Activated CD8-positive, alpha-beta memory T cell treated with anti-CD3 and anti-CD28 coated beads for 36 hours (primary cell): ENCODE measurements at regions not wholly inside any gene's neighbourhood (a gene's known extent, or its start where the extent isn't known, plus 50 kb on each side); places are given as distances from the start of the nearest gene placed in this dataset.
"Not testable (repeated sequence)": the region's sequence is repeated elsewhere in the genome, so short reads cannot be mapped to it uniquely, and the experiment has no call there.

Experiments used
- CTCF ChIA-PET: fragments of 350-600 bp; sonication (Branson Sonifier 250); formaldehyde crosslinking; loops from one replicate; lab custom pipeline; 2021; ENCODE audit warnings: antibody characterized with exemption; lab: Charles Lee
- POLR2A ChIA-PET: fragments of 350-600 bp; sonication (Branson Sonifier 250); formaldehyde crosslinking; loops from one replicate; lab custom pipeline; 2021; ENCODE audit warnings: antibody characterized with exemption; lab: Charles Lee

DNA sequence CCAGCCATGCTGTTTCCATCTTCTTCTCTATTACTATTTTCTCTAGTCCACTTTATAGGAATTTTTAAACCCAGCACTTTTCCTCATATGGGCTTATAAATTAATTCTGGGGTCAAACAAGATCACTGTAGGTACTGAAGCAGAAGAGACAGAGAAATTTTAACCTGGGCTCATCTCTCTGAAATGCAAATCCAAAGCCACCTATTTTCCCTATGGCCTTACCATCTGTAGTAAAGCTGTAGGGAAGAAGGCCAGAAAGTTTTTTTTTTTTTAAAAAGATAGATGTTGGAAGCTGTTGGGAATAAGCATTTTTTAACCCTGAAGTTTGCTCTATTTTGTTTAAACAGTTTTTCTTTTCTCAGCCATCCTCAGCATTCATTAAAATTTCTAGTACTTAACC is 367.4 kb downstream of the CD109 start:
- CTCF ChIA-PET, result no interaction called here
- POLR2A ChIA-PET, result no interaction called here

DNA sequence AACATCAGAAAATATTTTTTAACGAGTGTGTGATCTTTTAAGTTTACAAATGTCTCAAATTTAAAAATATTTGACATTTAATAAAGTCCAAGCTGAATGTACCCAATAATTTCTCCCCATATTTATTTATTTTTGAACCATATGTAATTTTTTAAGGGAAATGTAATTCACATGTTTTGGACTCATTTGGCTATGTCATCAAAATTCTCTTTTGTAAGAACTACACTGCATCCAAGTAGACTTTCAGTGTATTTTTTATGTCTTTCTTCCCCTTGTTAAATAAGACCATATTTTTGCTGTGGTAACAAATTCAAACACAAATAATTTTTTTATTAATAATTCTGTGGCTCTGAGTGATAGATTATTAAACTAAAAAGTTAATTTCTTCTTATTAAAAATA is 365.2 kb downstream of the CD109 start:
- POLR2A ChIA-PET, result no interaction called here
- CTCF ChIA-PET, result no interaction called here

DNA sequence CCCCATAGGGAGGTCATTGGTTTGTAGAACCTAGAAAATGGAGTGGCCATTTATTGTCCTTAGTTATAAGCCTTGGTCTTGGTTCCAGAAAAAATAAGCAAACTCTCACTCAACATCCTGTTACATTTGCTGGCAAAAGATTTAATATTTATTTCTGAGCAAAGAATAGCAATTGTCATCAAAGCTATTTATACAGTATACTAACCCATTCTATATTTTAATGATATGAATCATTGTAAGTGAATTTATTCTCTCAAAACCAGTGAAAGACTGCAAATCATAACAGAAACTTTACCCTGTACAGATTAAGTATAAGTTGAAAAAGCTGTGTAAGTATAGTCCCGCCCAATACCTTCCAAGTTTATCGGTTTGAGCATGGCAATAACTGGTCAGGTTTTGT is 364.4 kb downstream of the CD109 start:
- POLR2A ChIA-PET, result no interaction called here
- CTCF ChIA-PET, result no interaction called here

DNA sequence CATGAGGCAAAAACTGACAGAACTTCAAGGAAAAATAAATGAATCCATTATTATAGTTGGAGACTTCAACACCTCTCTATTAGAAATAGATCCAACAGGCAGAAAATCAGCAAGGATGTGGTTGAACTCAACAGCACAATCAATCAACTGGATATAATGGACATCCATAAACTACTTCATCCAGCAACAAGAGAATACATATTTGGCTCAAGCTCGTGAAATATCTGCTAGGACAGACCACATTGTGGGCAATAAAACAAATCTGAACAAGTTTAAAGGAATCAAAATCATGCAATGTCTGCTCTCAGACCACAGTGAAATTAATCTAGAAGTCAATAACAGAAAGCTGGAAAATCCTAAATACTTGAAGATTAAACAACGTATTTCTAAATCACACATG is 362.6 kb downstream of the CD109 start:
- ChIA-PET POLR2A (no interaction called here), CTCF (no interaction called here)

DNA sequence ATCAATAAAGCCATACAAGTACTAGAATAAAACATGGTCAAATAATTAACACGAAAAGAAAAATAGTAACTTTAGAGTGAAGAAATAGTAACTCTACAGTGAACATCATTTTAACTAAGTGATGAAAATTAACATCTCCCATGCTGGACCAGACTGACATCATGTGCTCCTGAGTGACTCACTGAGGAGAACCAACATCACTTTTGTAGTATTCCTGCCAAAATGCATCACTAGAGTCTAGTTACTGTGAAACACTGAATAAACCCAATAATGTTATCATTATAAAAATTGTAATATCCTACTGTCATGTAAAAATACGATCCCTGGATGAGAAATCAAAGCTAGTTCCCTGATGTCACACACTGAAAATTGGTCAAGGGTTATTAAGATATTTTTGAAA is 361.3 kb downstream of the CD109 start:
- ChIA-PET POLR2A (no interaction called here), CTCF (no interaction called here)

DNA sequence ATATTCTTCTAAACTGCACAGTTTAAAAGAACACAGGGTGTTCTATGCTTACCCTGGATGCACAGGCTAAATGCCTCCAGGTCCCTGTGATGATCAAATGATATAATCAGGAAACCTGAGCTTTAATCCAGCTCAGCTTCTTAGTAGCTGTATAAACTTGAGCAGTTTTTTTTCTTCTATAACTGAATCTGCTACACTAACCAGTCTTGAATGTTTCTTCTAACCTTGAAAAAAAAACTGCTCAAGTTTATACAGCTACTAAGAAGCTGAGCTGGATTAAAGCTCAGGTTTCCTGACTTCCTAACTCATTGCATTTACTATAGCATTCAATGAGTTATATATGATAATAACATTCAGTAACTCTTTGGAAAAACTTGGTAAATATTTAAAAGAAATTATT is 358.2 kb downstream of the CD109 start:
- POLR2A ChIA-PET, result no interaction called here
- CTCF ChIA-PET, result no interaction called here

DNA sequence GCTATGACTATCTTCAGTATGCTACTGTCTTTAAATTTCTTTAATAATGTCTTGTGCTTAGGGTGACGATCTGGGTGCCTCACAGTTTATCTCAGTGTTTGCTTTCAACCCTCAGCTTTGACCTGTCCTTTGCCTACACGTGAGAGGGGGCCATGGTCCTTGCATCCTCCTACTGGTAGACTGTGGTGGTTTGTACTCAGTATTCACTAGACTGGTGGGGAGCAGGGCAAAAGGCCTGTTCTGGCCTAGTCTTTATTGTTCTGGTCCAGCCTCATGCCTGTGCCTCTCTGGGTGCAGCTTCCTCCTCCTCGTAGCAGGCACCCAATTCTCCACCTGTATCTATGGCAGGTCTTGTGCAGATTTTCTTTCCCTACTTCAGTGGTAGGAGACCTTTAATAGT is 354.9 kb downstream of the CD109 start:
- POLR2A ChIA-PET, result interaction anchor here (0.6 kb wide), 1 partner anchor 372 kb away, joined by 8 read pairs; no protein-coding TSS in a partner anchor
- CTCF ChIA-PET, result no interaction called here

DNA sequence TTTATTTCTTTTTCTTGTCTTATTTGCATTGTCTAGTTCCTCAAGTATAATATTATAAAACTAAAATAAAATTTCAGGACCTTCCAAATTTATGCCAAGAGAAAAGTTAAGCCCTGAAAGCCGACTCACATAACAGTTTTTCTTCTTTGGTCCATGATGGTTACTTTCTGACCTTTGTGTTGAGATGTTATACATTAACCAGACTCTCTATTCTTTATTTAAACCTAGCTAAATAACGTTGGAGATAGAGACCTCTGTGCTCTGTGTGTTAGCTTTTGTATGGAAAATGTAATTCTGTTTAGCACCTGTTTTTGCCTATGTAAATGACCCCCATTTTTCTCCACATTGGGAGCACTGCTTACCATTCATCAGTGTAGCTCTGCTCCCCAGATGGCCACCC is 352.4 kb downstream of the CD109 start:
- CTCF ChIA-PET, result no interaction called here
- POLR2A ChIA-PET, result no interaction called here

DNA sequence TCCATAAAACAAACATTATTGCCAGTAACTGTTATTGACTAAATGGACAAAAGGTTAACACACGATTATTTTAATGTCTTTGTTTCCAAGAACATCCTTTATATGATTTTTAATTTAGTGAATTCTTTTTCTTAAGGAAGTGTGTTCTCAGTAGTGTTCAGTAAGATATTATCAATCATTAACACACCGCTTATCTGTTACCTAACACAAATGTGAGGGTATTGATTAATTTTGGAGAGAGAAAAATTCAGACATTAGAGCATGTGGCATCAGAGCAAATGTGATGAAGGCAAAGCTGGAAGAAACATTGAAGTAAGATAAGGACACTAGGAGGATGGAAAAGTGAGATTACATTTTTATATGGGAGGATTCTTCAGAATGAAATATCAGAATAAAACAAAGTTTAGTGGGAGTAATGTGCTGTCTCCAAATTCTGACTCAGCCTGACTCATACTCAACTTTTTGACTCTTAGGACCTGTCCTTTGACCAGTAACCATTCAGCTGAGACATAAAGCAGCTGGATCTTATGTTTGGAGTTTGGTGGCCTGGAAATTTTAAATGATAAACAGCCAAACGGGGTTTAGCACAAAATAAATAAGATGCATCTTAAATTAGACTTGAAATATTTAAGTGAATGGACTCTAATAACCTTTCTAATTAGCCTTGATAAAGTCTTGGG is 348.6 kb downstream of the CD109 start:
- ChIA-PET POLR2A (no interaction called here), CTCF (no interaction called here)

DNA sequence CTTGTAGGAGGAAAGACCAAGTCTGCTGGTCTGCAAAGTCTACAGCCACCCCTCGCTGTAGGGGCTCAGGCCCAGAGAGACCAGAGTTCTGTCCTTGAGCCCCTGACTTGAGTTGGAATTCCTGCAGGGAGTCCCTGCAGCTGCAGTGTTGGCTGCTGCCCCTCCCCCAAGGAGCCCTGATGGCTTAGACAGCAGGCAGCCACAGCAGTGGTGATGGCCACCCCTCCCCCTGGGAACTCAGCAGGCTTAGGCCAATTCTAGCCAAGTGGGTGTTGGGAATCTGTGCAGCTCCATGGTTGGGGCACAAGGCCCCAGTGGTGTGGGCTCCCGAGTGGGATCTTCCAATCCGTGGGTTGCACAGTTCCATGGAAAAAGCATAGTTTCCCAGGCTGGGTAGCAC is 345.4 kb downstream of the CD109 start:
- ChIA-PET POLR2A (no interaction called here), CTCF (no interaction called here)

DNA sequence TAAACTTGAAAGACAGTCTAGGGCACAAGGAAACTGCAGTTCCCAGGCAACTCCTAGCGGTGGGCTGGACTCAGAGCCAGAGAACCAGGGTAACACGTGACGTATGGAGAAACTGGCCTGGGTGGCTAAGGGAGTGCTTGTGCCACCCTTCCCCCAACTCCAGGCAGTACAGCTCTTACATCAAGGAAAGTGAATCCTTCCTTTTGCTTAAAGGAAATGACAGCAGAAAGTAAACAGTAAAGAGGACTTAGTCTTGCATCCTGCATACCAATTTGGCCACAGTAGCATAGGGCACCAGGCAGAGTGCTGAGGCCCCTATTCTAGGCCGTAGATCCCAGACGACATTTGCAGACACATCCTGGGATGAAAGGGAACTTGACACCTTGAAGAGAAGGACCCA is 322.8 kb downstream of the CD109 start:
- ChIA-PET CTCF (no interaction called here), POLR2A (no interaction called here)

DNA sequence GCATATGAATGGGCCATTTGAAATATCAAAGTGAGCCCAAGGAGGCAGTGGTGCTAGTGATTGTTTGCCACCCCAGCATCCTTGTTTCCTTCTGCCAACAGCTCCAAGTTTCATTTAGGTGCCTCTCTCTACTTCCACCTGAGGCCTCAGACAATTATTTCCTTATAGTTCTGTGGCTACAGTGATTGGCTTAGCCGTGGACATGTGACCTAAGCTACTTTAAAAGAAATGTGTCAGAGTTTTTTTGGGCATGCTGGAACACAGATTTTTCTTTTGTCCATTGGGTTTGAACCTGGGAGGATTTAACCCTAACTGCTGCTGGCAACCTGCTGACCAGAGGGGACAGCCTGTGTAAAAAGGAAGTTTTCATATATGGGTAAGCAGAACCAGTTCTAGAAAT is 319.4 kb downstream of the CD109 start:
- ChIA-PET CTCF (no interaction called here), POLR2A (no interaction called here)

DNA sequence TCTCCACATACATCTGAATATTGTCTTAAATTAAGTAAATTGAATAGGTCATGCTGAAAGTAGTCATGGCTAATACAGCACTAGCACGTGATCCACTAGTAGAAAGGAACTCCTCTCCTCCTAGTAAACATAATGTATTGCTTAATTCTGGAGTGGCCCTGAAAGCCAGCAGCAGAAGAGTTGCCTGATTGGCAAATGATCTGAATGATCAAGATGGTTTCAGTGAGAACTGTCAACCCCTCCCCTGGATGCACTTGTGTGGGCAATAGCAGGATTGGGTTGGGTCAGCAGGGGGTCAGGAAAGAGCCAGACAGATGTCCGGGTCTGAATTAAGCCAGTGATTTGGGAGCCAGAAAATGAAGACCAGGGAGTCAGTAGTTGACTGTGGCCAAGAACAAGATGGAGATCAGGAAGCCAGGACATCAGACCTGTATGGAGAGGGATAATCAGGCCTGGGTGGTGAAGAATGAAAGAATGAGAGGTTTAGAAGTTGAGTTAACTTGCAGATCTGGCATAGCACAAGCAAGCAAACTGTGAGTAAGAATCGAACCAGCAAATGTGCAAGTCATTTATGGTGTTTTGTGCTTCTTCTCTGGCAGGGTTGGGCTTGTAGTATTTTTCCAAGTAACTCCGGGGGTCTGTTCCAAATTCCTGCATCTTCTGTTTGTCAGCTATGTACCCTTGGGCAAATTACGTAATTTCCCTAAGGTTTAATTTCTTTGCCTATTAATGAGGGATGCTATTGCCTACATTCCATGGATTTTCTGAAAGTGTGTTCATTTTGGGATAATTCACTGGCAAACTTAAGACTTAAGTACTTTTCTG is 304.9 kb downstream of the CD109 start:
- CTCF ChIA-PET, result no interaction called here

DNA sequence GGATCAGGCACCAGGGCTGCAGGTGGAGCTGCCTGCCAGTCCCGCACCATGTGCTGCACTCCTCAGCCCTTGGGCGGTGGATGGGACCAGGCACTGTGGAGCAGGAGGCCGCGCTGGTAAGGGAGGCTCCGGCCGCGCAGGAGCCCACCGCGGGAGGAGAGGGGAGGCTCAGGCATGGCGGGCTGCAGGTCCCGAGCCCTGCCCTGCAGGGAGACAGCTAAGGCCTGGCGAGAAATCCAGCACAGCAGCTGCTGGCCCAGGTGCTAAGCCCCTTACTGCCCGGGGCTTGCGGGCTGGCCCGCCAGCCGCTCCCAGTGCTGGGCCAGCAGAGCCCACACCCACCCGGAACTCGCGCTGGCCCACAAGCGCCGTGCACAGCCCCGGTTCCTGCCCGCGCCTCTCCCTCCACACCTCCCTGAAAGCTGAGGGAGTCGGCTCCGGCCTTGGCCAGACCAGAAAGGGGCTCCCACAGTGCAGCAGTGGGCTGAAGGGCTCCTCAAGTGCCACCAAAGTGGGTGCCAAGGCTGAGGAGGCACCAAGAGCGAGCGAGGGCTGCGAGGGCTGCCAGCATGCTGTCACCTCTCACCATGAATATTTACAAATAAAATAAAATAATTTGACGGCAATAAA is 294.7 kb downstream of the CD109 start:
- CTCF ChIA-PET, POLR2A ChIA-PET: not testable (repeated sequence)

More for the DNA sequence above, 304.9 kb downstream of the CD109 start:
- POLR2A ChIA-PET, result no interaction called here

DNA sequence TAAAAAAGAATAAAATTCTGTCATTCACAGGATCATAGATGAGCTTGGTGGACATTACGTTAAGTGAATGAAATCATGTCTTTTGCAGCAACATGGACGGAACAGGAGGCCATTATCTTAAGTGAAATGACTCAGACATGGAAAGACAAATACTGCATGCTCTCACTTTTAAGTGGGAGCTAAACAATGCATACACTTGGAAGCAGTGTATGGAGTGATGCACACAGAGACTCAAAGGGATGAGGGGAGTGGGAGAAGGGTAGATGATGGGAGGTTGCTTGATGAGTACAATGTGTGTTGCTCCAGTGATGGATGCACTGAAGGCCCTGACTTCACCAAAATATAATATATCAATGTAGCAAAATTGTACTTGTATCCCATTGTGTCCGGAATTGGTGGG is 293.4 kb downstream of the CD109 start:
- POLR2A ChIA-PET, result no interaction called here
- CTCF ChIA-PET, result no interaction called here

DNA sequence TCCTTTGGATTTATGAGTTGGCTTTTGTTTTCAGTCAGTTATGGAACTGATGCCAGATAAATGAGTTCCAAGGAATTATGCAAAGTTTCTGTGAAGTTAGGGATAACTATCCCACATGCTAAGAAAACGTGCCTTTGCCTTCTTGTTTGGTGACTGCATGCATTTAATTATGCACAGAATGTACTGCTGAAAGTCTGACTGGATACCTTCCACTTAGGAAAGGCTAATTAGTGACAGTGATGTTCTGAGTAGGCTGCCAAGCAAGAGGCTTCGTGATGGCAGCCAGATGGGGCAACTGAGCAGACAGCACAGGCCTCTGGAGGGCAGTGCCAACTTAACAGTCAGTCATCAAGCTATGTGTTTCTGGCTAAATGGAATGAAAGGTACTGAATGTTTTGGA is 289.9 kb downstream of the CD109 start:
- POLR2A ChIA-PET, result no interaction called here

DNA sequence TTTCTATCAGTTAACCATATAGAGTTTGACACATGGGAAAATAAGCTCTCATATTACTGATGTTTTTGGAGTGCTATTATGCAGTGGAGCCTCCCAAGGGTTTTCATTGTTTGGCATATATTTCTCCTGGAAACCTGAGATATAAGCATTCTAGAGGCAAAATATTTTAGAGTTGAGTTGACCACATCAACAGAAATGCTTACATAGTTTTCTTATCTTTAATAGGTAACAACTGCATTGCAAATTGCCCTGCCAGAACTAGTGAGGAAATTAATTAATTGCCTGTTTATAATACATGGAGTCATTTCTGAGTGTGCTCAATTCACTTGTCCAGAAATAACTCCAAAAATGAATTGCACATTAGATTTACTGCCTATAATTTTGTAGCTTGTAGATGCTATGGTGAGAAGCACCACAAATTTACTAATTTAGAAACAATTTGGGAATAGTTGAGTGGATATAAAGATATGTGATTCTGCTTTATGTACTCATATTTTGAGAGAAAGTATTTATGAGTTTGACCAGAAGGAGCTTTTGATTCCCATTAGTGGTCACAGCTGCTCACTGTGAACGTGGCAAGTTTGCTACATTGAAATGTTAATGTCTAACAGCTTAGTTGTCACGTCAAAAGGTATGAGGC is 288.7 kb downstream of the CD109 start:
- CTCF ChIA-PET, result no interaction called here
- POLR2A ChIA-PET, result no interaction called here

More for the DNA sequence above, 289.9 kb downstream of the CD109 start:
- CTCF ChIA-PET, result no interaction called here

DNA sequence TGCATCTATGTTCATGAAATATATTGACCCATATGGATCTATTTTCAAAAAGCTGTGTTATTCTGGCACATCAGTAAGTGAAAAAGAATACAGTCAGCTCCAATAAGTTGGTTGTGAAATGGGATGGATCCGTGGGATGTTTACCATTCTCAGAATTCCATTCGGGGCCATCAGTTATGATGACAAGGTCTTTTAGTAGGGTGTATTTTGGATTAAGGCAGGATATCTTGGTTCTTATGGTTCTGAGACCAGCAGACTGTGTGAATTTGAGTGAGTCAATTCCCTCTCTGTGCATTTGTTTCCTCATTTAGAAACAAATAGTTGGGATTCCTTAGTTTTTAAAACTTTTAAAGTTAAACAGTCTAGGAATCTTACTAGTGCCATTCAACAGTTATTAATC is 287.4 kb downstream of the CD109 start:
- ChIA-PET POLR2A (interaction anchor here (0.6 kb wide), 1 partner anchor 1068 kb away, joined by 3 read pairs; no protein-coding TSS in a partner anchor), CTCF (no interaction called here)

DNA sequence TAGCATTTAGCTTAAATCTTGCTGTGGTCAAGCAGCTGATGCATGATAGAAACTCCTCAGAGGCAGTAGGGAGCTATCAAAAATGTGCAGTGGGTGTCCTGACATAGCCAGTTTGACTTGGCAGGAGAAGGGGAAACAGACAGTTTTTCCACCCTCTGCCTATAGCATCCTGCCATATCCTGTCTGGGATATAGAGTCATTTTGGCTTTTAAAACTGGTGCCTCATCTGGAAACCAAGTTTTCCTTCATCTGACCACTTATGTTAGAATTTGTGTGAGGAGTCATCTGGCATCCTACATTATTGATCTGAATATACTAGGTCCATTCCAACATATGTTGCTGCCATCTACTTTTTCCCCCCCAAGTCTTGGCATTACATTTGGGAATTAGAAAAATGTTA is 284.1 kb downstream of the CD109 start:
- CTCF ChIA-PET, result interaction anchor here (1.3 kb wide), 1 partner anchor 10 kb away, joined by 3 read pairs; no protein-coding TSS in a partner anchor
- POLR2A ChIA-PET, result no interaction called here

DNA sequence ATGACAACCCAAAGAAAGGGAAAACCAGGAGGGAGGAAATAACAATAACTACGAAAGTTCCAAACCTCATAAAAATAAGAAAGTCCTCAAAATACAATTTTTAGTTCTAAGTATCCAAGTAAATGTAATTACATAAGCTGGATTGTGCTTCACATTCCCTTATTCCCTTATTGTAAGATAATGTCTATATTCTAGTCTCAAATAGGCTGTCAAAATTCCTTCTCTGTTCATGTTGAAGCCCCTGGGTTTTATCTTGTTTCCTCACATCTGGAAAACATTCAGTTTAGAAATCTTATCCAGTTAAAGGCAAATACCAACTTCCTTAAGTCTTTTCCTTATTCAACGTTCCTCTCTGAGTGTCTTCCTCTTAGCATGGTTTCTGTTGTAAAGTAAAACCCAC is 282.3 kb downstream of the CD109 start:
- ChIA-PET POLR2A (no interaction called here), CTCF (no interaction called here)
